ENCODE measurements at regions not wholly inside any gene's neighbourhood (a gene's known extent, or its start where the extent isn't known, plus 50 kb on each side); places are given as distances from the start of the nearest gene placed in this dataset.
A peak's percentile ranks its signal among the peaks of the same experiment; 100 is the strongest.

GRCh38 chr5:115414406-115415142 is 118.1 kb upstream of the CCDC112 start:
- H3K4me3 ChIP-seq (ENCODE audit: low read depth, low read length), result no peak overlapping the region
- DNase-seq (ENCODE audit: low read depth), result peak; percentile 13

GRCh38 chr5:115413651-115414050 is 117.2 kb upstream of the CCDC112 start:
- TF ChIP-seq CTCF (IDR thresholded peaks at IDR 0.05; ENCODE audit: insufficient read depth, low read depth, low read length, missing control alignments), result no peak
- no peak for DNase-seq (ENCODE audit: low read depth)
- no peak overlapping the region for H3K4me3 ChIP-seq (ENCODE audit: low read depth, low read length)

More at GRCh38 chr5:115414406-115415142, 118.1 kb upstream of the CCDC112 start:
- TF ChIP-seq CTCF (IDR thresholded peaks at IDR 0.05; ENCODE audit: insufficient read depth, low read depth, low read length, missing control alignments), result no peak

- no peak for DNase-seq (ENCODE audit: low read depth)
- TF ChIP-seq CTCF (IDR thresholded peaks at IDR 0.05; ENCODE audit: insufficient read depth, low read depth, low read length, missing control alignments), result no peak
- no peak overlapping the region for H3K4me3 ChIP-seq (ENCODE audit: low read depth, low read length)
Measured at GRCh38 chr5:115409094-115409493, 112.6 kb upstream of the CCDC112 start.

GRCh38 chr5:115402822-115403577 is 106.5 kb upstream of the CCDC112 start:
- DNase-seq (ENCODE audit: low read depth), result no peak
- TF ChIP-seq CTCF (IDR thresholded peaks at IDR 0.05; ENCODE audit: insufficient read depth, low read depth, low read length, missing control alignments), result no peak

GRCh38 chr5:115402092-115402491 is 105.6 kb upstream of the CCDC112 start:
- no peak overlapping the region for H3K4me3 ChIP-seq (ENCODE audit: low read depth, low read length)
- TF ChIP-seq CTCF (IDR thresholded peaks at IDR 0.05; ENCODE audit: insufficient read depth, low read depth, low read length, missing control alignments), result no peak
- DNase-seq (ENCODE audit: low read depth), result no peak

More at GRCh38 chr5:115402822-115403577, 106.5 kb upstream of the CCDC112 start:
- no peak overlapping the region for H3K4me3 ChIP-seq (ENCODE audit: low read depth, low read length)

- DNase-seq (ENCODE audit: low read depth), result no peak
- no peak overlapping the region for H3K4me3 ChIP-seq (ENCODE audit: low read depth, low read length)
- TF ChIP-seq CTCF (IDR thresholded peaks at IDR 0.05; ENCODE audit: insufficient read depth, low read depth, low read length, missing control alignments), result no peak
Measured at GRCh38 chr5:115398719-115399118, 102.3 kb upstream of the CCDC112 start.

Data from GM12865 (cell line).